Ovary (tissue), 7 donors: ENCODE measurements at regions not wholly inside any gene's neighbourhood (a gene's known extent, or its start where the extent isn't known, plus 50 kb on each side); places are given as distances from the start of the nearest gene placed in this dataset.

ENCODE experiments used
- DNase-seq, 5 donors: peaks; one replicate each; pipeline ENCODE4 v3.0.0-alpha.2; 2019 to 2020
- H3K27ac ChIP-seq, 2 donors: fragments of 200-600 bp; one replicate each; pipeline versions ENCODE4 v1.5.1 to v1.8.0; 2019 to 2022
- H3K27me3 ChIP-seq: fragments of 200-600 bp; one replicate; pipeline ENCODE4 v1.8.0; 2022
- H3K36me3 ChIP-seq: fragments of 200-600 bp; sonication (generic); one replicate; pipeline ENCODE4 v1.5.1; 2019
- H3K4me1 ChIP-seq: one replicate; pipeline ENCODE4 v1.8.1; 2013; ENCODE audit warnings: mild to moderate bottlenecking, moderate library complexity; ENCODE audit not compliant: insufficient read depth
- H3K4me3 ChIP-seq: fragments of 200-600 bp; sonication (generic); one replicate; pipeline ENCODE4 v1.5.1; 2017
- H3K9me3 ChIP-seq, 2 donors: fragments of 200-600 bp in 1 of 2; sonication (generic) in 1 of 2; one replicate each; pipeline versions ENCODE4 v1.5.1 to v1.8.1; 2013 to 2019; ENCODE audit warnings: mild to moderate bottlenecking in 1 of 2, moderate library complexity in 1 of 2
- CTCF ChIP-seq, 3 donors: fragments of 450-650 bp in 2 of 3; fragments of 200-600 bp in 1 of 3; IDR thresholded peaks; one replicate each; pipeline versions ENCODE4 v1.5.1 to v1.8.0; 2016 to 2022; ENCODE audit warnings: antibody characterized with exemption in 3 of 3, mild to moderate bottlenecking in 1 of 3
- EP300 ChIP-seq: sonication (generic); formaldehyde crosslinking; IDR thresholded peaks from one replicate; pipeline ENCODE4 v1.6.1; 2017; ENCODE audit warnings: antibody characterized with exemption
- POLR2A ChIP-seq: fragments of 450-650 bp; IDR thresholded peaks from one replicate; pipeline ENCODE4 v1.6.1; 2017; ENCODE audit warnings: antibody characterized with exemption, mild to moderate bottlenecking, moderate library complexity
- WGBS, 3 donors: extraction: QIAGEN DNeasy Blood & Tissue Kit in 1 of 3; methylation state at CpG; one replicate each; pipeline versions ENCODE4 v1.1.5 to v1.1.7; 2013 to 2017; 5-methylcytosine and 5-hydroxymethylcytosine counted together
- intact Hi-C, 4 donors: fragments of 100-400 bp; cut with DNase I; formaldehyde crosslinking; loops; one replicate each; pipeline versions ENCODE4 v1.11.0 to v1.15.1; 2022 to 2023
- donor health status: DM: no; HTN: no; CAD: no; lungs with moderate emphysema.
- donor health status: DM: no; HTN: no; CAD: no.
- donor health status: Bipolar disorder and iron deficiency.
- donor health status: DM: no; HTN: no; CAD: no.
- donor health status: DM: yes; HTN: yes; CAD: no.

- H3K36me3 ChIP-seq: no peaks in the 10 kb centered on the region
- no peak overlapping the region for H3K4me3 ChIP-seq
- DNase-seq: no peak
- H3K27ac ChIP-seq: no peak overlapping the region
- no peaks in the 10 kb centered on the region for H3K9me3 ChIP-seq
- H3K4me1 ChIP-seq: no peaks in the 10 kb centered on the region
- 85 to 87% (median 87%) methylated on average over 6 of the region's 6 CpGs for WGBS, 3 donors
- H3K27me3 ChIP-seq: no peaks in the 10 kb centered on the region
- TF ChIP-seq EP300 (no peak), POLR2A (no peak), CTCF (IDR thresholded peaks at IDR 0.05) (no peak)
- intact Hi-C loops: no loop called here
Measured at GRCh38 chr5:7073666-7074065, 322.3 kb upstream of the ADCY2 start.

- H3K4me1 ChIP-seq: no peaks in the 10 kb centered on the region
- WGBS, 3 donors: 39 to 74% (median 58%) methylated on average over 1 of the region's 1 CpG
- no peaks in the 10 kb centered on the region for H3K27me3 ChIP-seq
- no peak for TF ChIP-seq POLR2A
- TF ChIP-seq EP300: no peak
- no peak for TF ChIP-seq CTCF (IDR thresholded peaks at IDR 0.05)
- intact Hi-C loops: no loop called here
- no peaks in the 10 kb centered on the region for H3K9me3 ChIP-seq
- H3K36me3 ChIP-seq: no peaks in the 10 kb centered on the region
- H3K4me3 ChIP-seq: no peak overlapping the region
- no peak for DNase-seq
- H3K27ac ChIP-seq: no peak overlapping the region
Measured at GRCh38 chr5:7074176-7074575, 321.8 kb upstream of the ADCY2 start.

- H3K4me3 ChIP-seq: no peak overlapping the region
- H3K27me3 ChIP-seq: no peaks in the 10 kb centered on the region
- no peaks in the 10 kb centered on the region for H3K36me3 ChIP-seq
- DNase-seq: no peak
- no peak overlapping the region for H3K27ac ChIP-seq
- no peaks in the 10 kb centered on the region for H3K9me3 ChIP-seq
- H3K4me1 ChIP-seq: no peaks in the 10 kb centered on the region
- TF ChIP-seq POLR2A (no peak), EP300 (no peak), CTCF (IDR thresholded peaks at IDR 0.05) (no peak)
- intact Hi-C loops: no loop called here
- WGBS, 3 donors: 36 to 67% (median 63%) methylated on average over 1 of the region's 1 CpG
Measured at GRCh38 chr5:7075470-7075869, 320.5 kb upstream of the ADCY2 start.

- DNase-seq: no peak
- Histone ChIP-seq H3K4me1 (no peaks in the 10 kb centered on the region), H3K27ac (no peak overlapping the region), H3K9me3 (no peaks in the 10 kb centered on the region), H3K36me3 (no peaks in the 10 kb centered on the region), H3K4me3 (no peak overlapping the region), H3K27me3 (no peaks in the 10 kb centered on the region)
- no peak for TF ChIP-seq CTCF (IDR thresholded peaks at IDR 0.05)
- TF ChIP-seq POLR2A: no peak
- no peak for TF ChIP-seq EP300
- intact Hi-C loops: no loop called here
- 56 to 59% (median 56%) methylated on average over 6 of the region's 6 CpGs for WGBS, 3 donors
Measured at GRCh38 chr5:7078101-7078500, 317.8 kb upstream of the ADCY2 start.

- 42 to 47% (median 45%) methylated on average over 9 of the region's 9 CpGs for WGBS, 3 donors
- H3K4me3 ChIP-seq: no peak overlapping the region
- H3K4me1 ChIP-seq: no peaks in the 10 kb centered on the region
- DNase-seq: no peak
- H3K36me3 ChIP-seq: no peaks in the 10 kb centered on the region
- TF ChIP-seq EP300: no peak
- TF ChIP-seq CTCF (IDR thresholded peaks at IDR 0.05): no peak
- no peak for TF ChIP-seq POLR2A
- intact Hi-C loops: no loop called here
- no peaks in the 10 kb centered on the region for H3K9me3 ChIP-seq
- no peak overlapping the region for H3K27ac ChIP-seq
- no peaks in the 10 kb centered on the region for H3K27me3 ChIP-seq
Measured at GRCh38 chr5:7078901-7079300, 317.0 kb upstream of the ADCY2 start.
